Hippocampal formation (tissue), 2 donors: ENCODE measurements at regions not wholly inside any gene's neighbourhood (a gene's known extent, or its start where the extent isn't known, plus 50 kb on each side); places are given as distances from the start of the nearest gene placed in this dataset.
"Not testable (repeated sequence)": the region's sequence is repeated elsewhere in the genome, so short reads cannot be mapped to it uniquely, and the experiment has no call there.

Experiments
- DNase-seq, 2 donors: peaks; one replicate each; lab custom pipeline; 2025; lab: John Stamatoyannopoulos, UW

DNA sequence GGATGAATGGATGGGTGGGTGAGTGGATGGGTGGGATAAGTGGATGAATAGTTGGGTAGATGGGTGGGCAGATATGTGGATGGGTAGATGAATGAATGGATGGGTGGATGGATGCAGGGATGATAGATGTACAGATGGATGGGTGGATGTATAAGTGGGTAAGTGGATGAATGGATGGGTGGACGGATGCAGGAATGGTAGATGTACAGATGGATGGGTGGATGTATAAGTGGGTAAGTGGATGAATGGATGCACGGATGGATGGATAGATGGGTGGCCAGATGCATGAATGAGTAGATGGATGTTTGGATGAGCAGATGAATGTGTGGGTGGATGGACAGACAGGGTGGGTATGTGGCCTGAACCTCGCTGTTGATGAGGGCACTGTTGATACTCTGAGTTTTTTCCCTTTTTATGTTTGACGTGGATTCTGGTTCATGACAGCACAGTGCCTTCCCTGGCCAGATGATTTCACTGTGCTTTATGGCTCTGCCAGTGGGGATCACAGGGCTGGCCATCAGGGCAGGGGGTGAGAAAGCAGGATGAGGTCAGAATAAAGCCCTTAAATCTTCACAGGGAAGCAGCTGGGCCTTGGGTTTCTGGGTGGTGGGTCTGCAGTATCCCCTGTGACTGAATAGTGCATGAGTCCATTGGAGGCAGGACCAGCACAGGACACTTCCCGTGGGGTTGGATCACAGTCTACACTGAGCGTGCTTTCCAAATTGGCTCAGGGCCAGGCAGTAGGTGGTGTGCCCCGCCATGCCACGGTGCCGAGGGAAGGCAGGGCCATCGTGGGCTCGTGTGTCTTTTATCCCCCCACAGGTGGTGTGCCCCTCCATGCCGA, 213.2 kb downstream of the BANP start:
- DNase-seq = not testable (repeated sequence)

GRCh38 chr16:88165040-88165544, 213.9 kb downstream of the BANP start:
- DNase-seq = not testable (repeated sequence)

GRCh38 chr16:88165683-88166082, 214.4 kb downstream of the BANP start:
- DNase-seq = not testable (repeated sequence)

GRCh38 chr16:88166209-88166773, 215.1 kb downstream of the BANP start:
- not testable (repeated sequence) for DNase-seq

- DNase-seq = peak in 1 of 2 donors; percentile 7
Observed at GRCh38 chr16:88167798-88168556, 214.8 kb upstream of the ZNF469 start.

DNA sequence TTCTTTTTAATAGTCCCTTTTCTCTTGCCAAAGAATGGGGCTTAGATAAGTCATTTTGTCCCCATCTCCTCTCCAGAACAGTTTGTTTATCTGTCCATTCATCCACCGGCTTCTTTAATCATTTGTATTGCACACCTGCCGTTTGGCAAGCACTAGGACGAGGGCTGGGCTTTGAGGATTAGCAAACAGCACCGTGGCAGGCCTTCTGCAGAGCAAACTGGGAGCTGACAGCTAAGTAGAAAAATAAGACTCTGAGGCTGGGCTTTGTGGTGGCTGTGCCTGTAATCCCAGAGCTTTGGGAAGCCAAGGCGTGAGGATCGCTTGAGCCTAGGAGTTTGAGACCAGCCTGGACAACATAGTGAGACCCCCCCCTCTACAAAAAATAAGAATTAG, 214.2 kb upstream of the ZNF469 start:
- DNase-seq = not testable (repeated sequence)

GRCh38 chr16:88169136-88169830, 213.5 kb upstream of the ZNF469 start:
- not testable (repeated sequence) for DNase-seq

GRCh38 chr16:88169831-88170165, 213.0 kb upstream of the ZNF469 start:
- DNase-seq = not testable (repeated sequence)

DNA sequence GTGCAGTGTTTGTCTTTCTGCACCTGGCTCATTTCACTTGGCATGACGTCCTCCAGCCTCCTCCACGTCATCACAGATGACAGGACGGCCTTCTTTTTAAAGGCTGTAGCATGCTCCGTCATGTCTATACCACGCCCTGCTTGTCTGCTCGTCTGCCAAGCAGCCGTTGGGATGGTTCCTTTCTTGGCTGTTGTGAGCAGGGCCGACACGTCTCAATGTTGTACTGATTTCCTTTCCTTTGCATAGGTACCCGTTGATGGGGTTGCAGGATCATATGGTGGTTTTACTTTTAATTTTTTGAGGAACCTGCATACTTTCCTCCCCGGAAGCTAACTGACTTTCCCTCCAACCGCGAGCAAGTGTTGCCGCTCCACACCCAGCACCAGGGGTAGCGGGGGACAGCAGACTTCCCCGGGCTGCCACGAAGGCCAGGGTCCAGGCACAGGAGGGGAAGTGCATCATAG, 212.2 kb upstream of the ZNF469 start:
- DNase-seq = no peak

GRCh38 chr16:88171126-88171525, 211.6 kb upstream of the ZNF469 start:
- not testable (repeated sequence) for DNase-seq

- DNase-seq = not testable (repeated sequence)
Observed at GRCh38 chr16:88176184-88176583, 206.6 kb upstream of the ZNF469 start.

- DNase-seq = not testable (repeated sequence)
Observed at GRCh38 chr16:88176591-88177180, 206.1 kb upstream of the ZNF469 start.

GRCh38 chr16:88178251-88178650, 204.5 kb upstream of the ZNF469 start:
- not testable (repeated sequence) for DNase-seq

- DNase-seq = not testable (repeated sequence)
Observed at GRCh38 chr16:88178896-88179295, 203.9 kb upstream of the ZNF469 start.

DNA sequence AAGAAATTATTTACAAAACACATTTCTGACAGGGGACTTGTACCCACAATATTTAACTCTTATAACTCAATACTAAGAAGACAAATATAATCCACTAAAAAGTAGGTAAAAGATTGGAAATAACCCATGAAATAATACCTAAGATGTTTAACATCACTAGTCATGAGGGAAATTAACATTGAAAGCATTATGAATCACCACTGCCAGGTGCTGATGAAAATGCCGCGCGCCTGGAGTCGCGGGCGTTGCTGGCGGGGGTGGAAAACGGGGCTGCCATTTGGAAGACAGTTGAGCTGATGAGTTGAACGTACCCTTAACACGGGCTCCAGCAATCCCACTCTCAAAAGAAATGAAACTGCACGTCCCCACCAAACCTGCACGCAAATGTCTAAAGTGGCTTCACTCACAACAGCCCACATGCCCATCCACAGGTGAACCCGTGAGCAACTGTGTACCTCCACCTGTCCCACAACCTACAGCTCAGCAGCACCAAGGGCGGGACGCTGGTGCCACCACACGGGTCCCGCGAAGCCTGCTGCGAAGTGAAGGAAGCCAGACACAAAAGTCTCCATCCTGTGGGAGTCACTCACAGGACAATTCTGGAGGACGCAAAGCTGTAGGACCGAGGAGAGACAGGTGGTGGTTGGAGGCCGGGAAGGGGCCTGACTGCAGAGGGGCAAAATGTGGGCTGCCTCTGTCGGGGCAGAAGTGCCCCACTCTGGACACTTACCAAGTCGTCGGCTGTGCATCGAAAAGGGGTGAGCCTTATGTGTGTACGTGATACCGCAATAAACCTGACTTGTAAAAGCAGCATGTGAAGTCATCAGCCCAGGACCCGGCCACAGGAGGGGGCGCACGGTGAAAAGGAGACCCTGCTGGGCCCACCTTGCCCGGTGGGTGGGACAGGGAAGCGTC, 199.5 kb upstream of the ZNF469 start:
- not testable (repeated sequence) for DNase-seq

DNA sequence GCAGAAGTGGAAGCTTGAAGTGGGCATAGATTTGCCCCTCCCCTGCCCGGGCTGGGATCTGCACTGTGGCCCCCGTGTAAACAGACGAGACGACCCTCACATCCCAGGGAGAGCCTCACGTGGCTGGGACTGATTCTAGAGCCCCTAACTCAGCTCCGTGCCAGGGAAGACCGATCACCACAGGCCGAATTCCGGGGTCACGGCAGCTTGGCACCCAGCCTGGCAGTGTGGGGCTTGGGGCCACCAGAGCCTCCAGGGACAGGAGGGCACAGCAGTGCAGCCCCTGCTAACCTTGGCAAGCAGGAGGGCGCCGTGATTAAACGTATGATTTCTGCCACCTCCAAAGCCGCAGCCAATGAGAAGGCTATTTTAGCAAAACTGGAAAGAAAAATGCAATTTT, 198.7 kb upstream of the ZNF469 start:
- DNase-seq = not testable (repeated sequence)

- DNase-seq = not testable (repeated sequence)
Observed at GRCh38 chr16:88184566-88185355, 198.0 kb upstream of the ZNF469 start.

- not testable (repeated sequence) for DNase-seq
Observed at GRCh38 chr16:88185406-88185805, 197.4 kb upstream of the ZNF469 start.
